Mesothelial cell of epicardium (in vitro differentiated cells): ENCODE measurements at regions not wholly inside any gene's neighbourhood (a gene's known extent, or its start where the extent isn't known, plus 50 kb on each side); places are given as distances from the start of the nearest gene placed in this dataset.

Source experiments
- DNase-seq, 2 experiments: peaks; one replicate each; pipeline ENCODE4 v3.0.0; 2021; ENCODE audit warnings: low spot score in 2 of 2; ENCODE audit not compliant: unreplicated experiment in 2 of 2
- H3K27ac Mint-ChIP-seq: 2 replicates; pipeline ENCODE4 v1.8.0; 2021; ENCODE audit warnings: mixed read lengths
- H3K27me3 Mint-ChIP-seq: 2 replicates; pipeline ENCODE4 v1.8.0; 2021; ENCODE audit warnings: low read depth, mixed read lengths
- H3K36me3 Mint-ChIP-seq: 2 replicates; pipeline ENCODE4 v1.8.0; 2021; ENCODE audit warnings: mixed read lengths
- H3K4me1 Mint-ChIP-seq: 2 replicates; pipeline ENCODE4 v1.8.0; 2021; ENCODE audit warnings: mixed read lengths
- H3K4me3 Mint-ChIP-seq: 2 replicates; pipeline ENCODE4 v1.8.0; 2021; ENCODE audit warnings: mild to moderate bottlenecking, moderate library complexity, mixed read lengths
- H3K9me3 Mint-ChIP-seq: 2 replicates; pipeline ENCODE4 v1.8.0; 2021; ENCODE audit warnings: mixed read lengths
- CTCF ChIP-seq: fragments of 200-600 bp; sonication (generic); IDR thresholded peaks from one replicate; pipeline ENCODE4 v1.5.0; 2021; ENCODE audit warnings: antibody characterized with exemption; ENCODE audit not compliant: unreplicated experiment

- Mint-ChIP-seq H3K9me3 (no peaks in the 10 kb centered on the region), H3K27ac (no peak overlapping the region), H3K4me3 (no peak overlapping the region), H3K27me3 (no peaks in the 10 kb centered on the region), H3K36me3 (no peaks in the 10 kb centered on the region), H3K4me1 (peaks cover 15% of the 10 kb centered on the region)
- TF ChIP-seq CTCF = no peak
- DNase-seq = no peak
These were observed 71.8 kb upstream of the RNF152 start for GRCh38 chr18:61964616-61965015.

GRCh38 chr18:61963705-61964104 lies 70.9 kb upstream of the RNF152 start:
- H3K27ac Mint-ChIP-seq = no peak overlapping the region
- no peak for DNase-seq
- no peaks in the 10 kb centered on the region for H3K27me3 Mint-ChIP-seq
- H3K4me3 Mint-ChIP-seq = no peak overlapping the region
- no peak for TF ChIP-seq CTCF
- no peaks in the 10 kb centered on the region for H3K9me3 Mint-ChIP-seq
- no peaks in the 10 kb centered on the region for H3K36me3 Mint-ChIP-seq
- peaks cover 17% of the 10 kb centered on the region for H3K4me1 Mint-ChIP-seq

GRCh38 chr18:61957801-61958516 lies 65.2 kb upstream of the RNF152 start:
- H3K27ac Mint-ChIP-seq = no peak overlapping the region
- no peaks in the 10 kb centered on the region for H3K36me3 Mint-ChIP-seq
- H3K4me3 Mint-ChIP-seq = no peak overlapping the region
- no peaks in the 10 kb centered on the region for H3K27me3 Mint-ChIP-seq
- TF ChIP-seq CTCF = no peak
- peaks cover 21% of the 10 kb centered on the region for H3K4me1 Mint-ChIP-seq
- H3K9me3 Mint-ChIP-seq = no peaks in the 10 kb centered on the region
- DNase-seq = no peak

- no peak for DNase-seq
- Mint-ChIP-seq H3K27ac (no peak overlapping the region), H3K36me3 (no peaks in the 10 kb centered on the region)
These were observed 62.8 kb upstream of the RNF152 start for GRCh38 chr18:61955644-61956043.

GRCh38 chr18:61954096-61954746 lies 61.4 kb upstream of the RNF152 start:
- H3K36me3 Mint-ChIP-seq = no peaks in the 10 kb centered on the region
- TF ChIP-seq CTCF = no peak
- H3K4me1 Mint-ChIP-seq = peaks cover 32% of the 10 kb centered on the region
- H3K9me3 Mint-ChIP-seq = no peaks in the 10 kb centered on the region
- no peak for DNase-seq
- no peaks in the 10 kb centered on the region for H3K27me3 Mint-ChIP-seq
- no peak overlapping the region for H3K27ac Mint-ChIP-seq
- H3K4me3 Mint-ChIP-seq = no peak overlapping the region

More at GRCh38 chr18:61955644-61956043, 62.8 kb upstream of the RNF152 start:
- Mint-ChIP-seq H3K9me3 (no peaks in the 10 kb centered on the region), H3K4me3 (no peak overlapping the region), H3K4me1 (peaks cover 32% of the 10 kb centered on the region), H3K27me3 (no peaks in the 10 kb centered on the region)
- no peak for TF ChIP-seq CTCF
